NCI-H2171 treated with DMSO at 0.1 percent for 48 hours (cell line): ENCODE measurements at regions not wholly inside any gene's neighbourhood (a gene's known extent, or its start where the extent isn't known, plus 50 kb on each side); places are given as distances from the start of the nearest gene placed in this dataset.
"Not testable (repeated sequence)": the region's sequence is repeated elsewhere in the genome, so short reads cannot be mapped to it uniquely, and the experiment has no call there.

Experiments
- DNase-seq: peaks from one replicate; lab custom pipeline; 2025; lab: John Stamatoyannopoulos, UW

- DNase-seq, result not testable (repeated sequence)
Observed at GRCh38 chr5:36782612-36783011, 94.0 kb upstream of the NIPBL start.

DNA sequence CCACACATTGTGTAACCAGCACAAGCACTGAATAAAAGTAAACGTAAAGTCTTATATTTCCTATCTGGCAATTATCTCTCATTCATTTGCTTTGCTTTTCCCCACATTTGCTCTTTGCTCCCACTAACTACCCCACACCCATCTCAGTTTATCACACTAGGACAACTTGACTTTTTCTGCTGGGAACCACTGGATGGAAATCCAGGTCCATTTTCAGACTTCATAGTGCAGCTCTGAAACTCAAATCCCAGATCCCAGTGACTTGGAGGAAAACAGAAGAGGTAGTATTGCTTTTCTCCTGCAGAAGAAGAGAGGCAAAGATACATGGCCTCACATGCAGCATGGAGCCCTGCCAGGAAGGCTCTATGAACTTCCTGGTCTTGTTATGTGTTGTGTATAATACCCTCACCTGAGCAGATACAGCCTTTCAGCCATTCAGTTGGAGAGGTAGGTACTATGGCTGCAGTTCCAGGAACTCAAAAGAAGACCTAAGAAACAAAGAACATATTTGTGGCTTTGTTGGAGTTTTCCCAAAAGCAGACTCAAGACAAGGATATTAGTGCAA is 90.0 kb upstream of the NIPBL start:
- DNase-seq, result no peak

DNA sequence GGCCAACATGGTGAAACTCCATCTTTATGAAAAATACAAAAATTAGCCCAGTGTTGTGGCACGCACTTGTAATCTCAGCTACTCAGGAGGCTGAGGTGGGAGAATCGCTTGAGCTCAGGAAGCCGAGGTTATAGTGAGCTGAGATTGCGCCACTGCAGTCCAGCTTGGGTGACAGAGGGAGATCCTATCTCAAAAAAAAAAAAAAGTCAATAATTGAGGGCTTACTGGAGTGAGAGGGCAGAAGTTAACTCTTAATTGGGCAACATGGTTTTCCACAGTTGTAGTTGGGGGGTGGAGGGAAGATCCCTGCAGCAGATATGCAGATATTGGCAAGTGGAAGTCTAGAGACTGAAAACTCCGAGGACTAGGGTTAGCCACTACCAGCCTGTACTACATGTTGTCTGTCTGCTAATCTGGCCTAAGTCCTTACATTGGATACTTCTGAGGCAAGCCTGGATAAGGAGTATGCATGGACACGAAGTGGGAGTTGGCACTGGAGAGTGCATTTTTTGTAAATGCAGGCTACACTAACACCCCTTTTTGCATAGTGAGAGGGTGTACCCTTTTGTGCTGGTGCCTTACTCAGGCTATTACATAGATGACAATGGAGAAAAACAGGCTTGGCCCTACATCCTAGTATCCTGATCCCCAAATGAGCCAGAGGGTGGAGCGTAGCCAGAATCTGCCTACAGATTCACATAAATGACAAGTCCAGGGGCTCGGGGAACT is 89.0 kb upstream of the NIPBL start:
- DNase-seq, result no peak

DNA sequence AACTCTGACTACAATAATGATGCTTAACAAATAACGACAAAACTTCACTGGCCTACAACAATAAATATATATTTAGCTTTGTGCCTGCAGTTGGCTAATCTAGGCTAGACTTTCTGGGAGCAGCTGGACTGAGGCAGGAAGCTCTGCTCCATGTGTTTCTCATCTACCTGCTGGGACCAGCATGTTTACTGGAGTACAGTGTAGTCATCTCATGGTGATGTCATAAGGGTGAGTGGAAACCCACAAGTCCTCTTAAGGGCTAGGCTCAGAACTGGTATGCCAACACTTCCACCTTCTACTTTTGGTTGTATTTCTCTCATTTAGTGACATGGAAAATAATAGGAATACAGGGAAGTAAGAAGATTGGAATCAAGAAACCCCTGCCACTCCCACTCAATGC is 85.7 kb upstream of the NIPBL start:
- DNase-seq, result no peak

DNA sequence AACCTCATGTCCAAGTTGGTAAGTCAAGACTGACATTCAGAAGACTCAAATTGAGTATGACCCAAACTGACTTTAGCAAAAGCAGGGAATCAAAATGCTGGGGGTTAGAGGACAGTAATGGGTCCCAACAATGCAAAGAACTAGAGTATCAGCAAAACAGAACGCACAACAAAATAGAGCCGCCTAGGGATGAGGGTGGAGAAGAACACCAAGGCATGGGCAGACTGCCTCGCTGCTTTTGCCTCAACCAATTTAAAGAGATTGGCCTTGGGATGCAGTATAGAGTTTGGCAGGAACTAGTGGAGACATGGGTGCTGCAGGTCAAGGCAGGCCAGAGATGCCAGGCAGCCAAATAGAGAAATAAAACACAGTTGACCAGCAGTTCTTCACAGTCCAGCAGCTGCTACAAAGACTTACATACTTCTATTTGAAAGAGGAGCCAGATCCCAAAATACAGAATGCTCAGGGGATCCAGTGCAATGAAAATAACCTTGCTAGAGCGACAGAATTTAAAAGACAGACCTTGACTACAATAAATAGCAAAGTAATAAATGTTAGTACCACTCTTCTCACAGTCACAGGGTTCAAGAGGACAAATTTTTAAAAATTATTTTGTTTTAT is 83.9 kb upstream of the NIPBL start:
- DNase-seq, result no peak

DNA sequence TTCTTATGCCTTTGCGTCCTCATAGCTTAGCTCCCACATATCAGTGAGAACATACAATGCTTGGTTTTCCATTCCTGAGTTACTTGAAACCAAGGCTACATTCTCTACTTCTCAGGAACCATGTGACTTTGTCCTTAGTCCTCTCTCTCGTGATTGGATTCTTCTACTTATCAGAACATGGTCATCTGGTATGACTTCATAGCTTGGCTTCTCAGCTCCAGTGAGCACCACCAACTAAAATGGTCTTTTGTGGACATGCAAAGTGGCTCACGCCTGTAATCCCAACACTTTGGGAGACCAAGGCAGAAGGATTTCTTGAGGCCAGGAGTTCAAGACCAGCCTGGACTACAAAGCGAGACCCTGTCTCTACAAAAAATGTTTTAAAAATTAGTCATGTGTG is 81.2 kb upstream of the NIPBL start:
- no peak for DNase-seq

DNA sequence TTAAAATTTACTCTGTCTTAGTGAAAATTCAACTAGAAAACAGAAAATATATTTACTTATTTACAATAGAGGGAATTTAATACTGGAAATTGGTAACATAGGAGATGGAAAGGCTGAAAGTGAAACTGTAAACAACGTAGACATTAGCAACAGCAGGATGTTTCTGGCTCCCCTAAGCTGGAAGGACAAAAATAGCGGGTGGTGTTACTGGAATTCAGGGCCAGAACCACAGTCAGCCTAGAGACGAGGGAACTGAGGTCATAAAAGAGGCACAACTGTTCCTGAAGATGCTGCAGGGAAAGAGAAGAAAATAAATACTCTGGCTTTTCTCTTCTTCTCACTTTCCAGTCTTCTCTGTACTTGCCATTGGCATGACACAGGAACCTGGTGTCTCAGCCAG is 80.4 kb upstream of the NIPBL start:
- no peak for DNase-seq

DNA sequence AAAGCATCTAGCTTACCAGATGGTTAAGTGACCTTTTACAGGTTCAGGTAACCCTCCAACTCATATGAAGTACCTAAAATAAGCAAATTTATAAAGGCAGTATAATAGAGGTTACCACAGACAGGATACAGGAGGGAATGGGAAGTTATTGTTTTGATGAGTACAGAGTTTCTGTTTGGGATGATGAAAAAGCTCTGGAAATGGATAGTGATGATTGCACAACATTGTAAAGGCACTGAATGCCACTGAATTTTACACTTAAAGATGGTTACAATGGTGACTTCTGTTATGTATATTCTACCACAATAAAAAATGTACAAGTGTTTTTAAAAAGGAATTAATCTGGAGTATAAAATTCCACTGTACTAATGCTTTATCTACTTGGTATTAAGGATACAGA is 75.0 kb upstream of the NIPBL start:
- no peak for DNase-seq

DNA sequence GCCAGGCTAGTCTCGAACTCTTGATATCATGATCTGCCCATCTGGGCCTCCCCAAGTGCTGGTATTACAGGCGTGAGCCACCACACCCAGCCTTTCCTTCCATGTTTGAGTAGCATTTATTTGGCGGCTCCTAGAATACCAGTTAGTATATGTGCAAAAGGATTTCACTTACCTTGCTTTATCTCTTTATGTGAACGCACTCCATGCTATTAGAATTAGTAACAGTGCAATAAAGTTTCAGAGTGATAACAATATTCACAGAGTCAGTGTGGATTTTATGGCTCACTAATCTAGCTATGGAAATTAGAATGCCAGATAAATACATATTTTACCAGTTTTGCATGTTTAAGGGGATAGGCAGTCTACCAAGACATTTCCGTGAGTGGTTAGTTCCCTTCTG is 74.4 kb upstream of the NIPBL start:
- no peak for DNase-seq

DNA sequence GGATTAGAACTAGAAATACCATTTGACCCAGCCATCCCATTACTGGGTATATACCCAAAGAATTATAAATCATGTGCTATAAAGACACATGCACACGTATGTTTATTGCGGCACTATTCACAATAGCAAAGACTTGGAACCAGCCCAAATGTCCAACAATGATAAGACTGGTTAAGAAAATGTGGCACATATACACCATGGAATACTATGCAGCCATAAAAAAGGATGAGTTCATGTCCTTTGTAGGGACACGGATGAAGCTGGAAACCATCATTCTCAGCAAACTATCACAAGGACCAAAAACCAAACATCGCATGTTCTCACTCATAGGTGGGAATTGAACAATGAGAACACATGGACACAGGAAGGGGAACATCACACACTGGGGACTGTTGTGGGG is 63.3 kb upstream of the NIPBL start:
- DNase-seq, result not testable (repeated sequence)

- DNase-seq, result no peak
Observed at GRCh38 chr5:36815871-36816270, 60.7 kb upstream of the NIPBL start.

DNA sequence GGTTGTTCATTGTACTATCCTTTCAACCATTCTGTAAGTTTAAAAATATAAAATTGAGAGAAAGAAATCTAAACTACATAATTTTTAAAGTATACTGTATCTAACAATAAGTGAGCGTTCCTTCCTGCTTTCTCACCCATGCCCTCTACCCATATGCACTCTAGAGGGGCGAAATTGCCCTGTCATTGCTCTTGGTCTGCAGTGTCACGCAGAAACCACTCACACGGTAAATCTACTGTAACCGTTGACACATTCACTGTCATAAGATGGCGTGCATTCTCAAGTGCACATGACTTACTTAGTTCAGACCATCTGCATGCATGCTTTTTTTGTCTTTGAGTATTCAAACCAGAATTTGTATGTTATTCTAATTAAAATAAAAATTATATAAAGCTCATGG is 55.7 kb upstream of the NIPBL start:
- DNase-seq, result no peak

DNA sequence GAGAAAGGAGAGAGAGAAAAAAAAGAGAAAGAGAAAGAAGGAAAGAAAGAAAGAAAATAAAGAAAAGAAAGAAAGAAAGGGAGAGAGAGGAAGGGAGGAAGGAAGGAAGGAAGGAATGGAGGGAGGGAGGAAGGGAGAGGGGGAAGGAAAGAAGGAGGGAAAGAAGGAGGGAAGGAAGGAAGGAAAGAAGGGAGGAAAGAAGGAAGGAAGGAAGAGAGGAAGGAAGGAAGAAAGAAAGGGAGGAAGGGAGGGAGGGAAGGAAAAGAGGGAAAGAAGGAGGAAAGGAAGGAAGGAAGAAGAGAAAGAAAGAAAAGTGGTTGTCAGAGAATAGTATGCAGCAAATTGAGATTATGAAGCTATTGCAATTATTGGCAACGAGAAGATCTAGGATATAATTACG is 49.9 kb upstream of the NIPBL start:
- DNase-seq, result no peak
